Fibroblast of lung (primary cell): ENCODE measurements at regions not wholly inside any gene's neighbourhood (a gene's known extent, or its start where the extent isn't known, plus 50 kb on each side); places are given as distances from the start of the nearest gene placed in this dataset.
A peak's percentile ranks its signal among the peaks of the same experiment; 100 is the strongest.

ENCODE experiments used
- DNase-seq, 2 donors: peaks; one replicate each; pipeline versions ENCODE4 v3.0.0 to v3.0.0-alpha.2; 2010; ENCODE audit warnings: low read depth in 2 of 2
- H2AFZ ChIP-seq: 2 replicates; pipeline ENCODE4 v1.5.1; 2012; ENCODE audit warnings: low read length, control low read depth, inconsistent platforms
- H3K27ac ChIP-seq: 2 replicates; pipeline ENCODE4 v1.5.1; 2011; ENCODE audit warnings: low read length, control low read depth; ENCODE audit not compliant: insufficient read depth
- H3K27me3 ChIP-seq: 2 replicates; pipeline ENCODE4 v1.5.1; 2011; ENCODE audit warnings: mild to moderate bottlenecking, low read length; ENCODE audit not compliant: control insufficient read depth, insufficient read depth
- H3K36me3 ChIP-seq: 2 replicates; pipeline ENCODE4 v1.5.1; 2011; ENCODE audit warnings: low read length; ENCODE audit not compliant: control insufficient read depth, insufficient read depth
- H3K4me1 ChIP-seq: 2 replicates; pipeline ENCODE4 v1.5.1; 2011; ENCODE audit warnings: low read length; ENCODE audit not compliant: control insufficient read depth, insufficient read depth; ENCODE audit errors: extremely low read depth
- H3K4me2 ChIP-seq: 2 replicates; pipeline ENCODE4 v1.5.1; 2011; ENCODE audit warnings: low read length, control low read depth; ENCODE audit not compliant: insufficient read depth; ENCODE audit errors: extremely low read depth
- H3K4me3 ChIP-seq, 4 experiments: fragments of 200-600 bp in 1 of 4; sonication (generic) in 1 of 4; replicated peaks in 1 of 4; 2 replicates each; pipeline ENCODE4 v1.5.1; 2011 to 2016; ENCODE audit warnings: low read length in 4 of 4, low read depth in 3 of 4, mild to moderate bottlenecking in 3 of 4, control low read depth in 2 of 4, inconsistent platforms in 1 of 4, mixed read lengths in 1 of 4; ENCODE audit not compliant: insufficient read depth in 1 of 4; ENCODE audit errors: control extremely low read depth in 1 of 4
- H3K79me2 ChIP-seq: 2 replicates; pipeline ENCODE4 v1.5.1; 2012; ENCODE audit warnings: mild to moderate bottlenecking, low read length, inconsistent platforms; ENCODE audit not compliant: control insufficient read depth, insufficient read depth
- H3K9ac ChIP-seq: 2 replicates; pipeline ENCODE4 v1.5.1; 2011; ENCODE audit warnings: mild to moderate bottlenecking, low read length, control low read depth; ENCODE audit not compliant: insufficient read depth
- H3K9me3 ChIP-seq: 2 replicates; pipeline ENCODE4 v1.5.1; 2012; ENCODE audit warnings: low read depth, low read length; ENCODE audit not compliant: control insufficient read depth, insufficient read depth
- H4K20me1 ChIP-seq: 2 replicates; pipeline ENCODE4 v1.5.1; 2011; ENCODE audit warnings: low read length; ENCODE audit not compliant: control insufficient read depth, insufficient read depth; ENCODE audit errors: extremely low read depth
- CTCF ChIP-seq, 2 donors: IDR thresholded peaks in 1 of 2; conservative IDR thresholded peaks in 1 of 2; 1 replicate in 1 of 2; 2 replicates in 1 of 2; pipeline ENCODE4 v1.5.1; 2011 to 2012; ENCODE audit warnings: low read length in 2 of 2, control low read depth in 1 of 2, inconsistent platforms in 1 of 2, low read depth in 1 of 2, mild to moderate bottlenecking in 1 of 2
- EZH2 ChIP-seq: IDR thresholded peaks from 2 replicates; pipeline ENCODE4 v1.5.1; 2012; ENCODE audit warnings: low read length, control low read depth, mild to moderate bottlenecking; ENCODE audit errors: missing control alignments

- no peaks in the 10 kb centered on the region for H3K9me3 ChIP-seq
- peaks cover 8% of the 10 kb centered on the region for H3K27me3 ChIP-seq
- H3K27ac ChIP-seq, result no peak overlapping the region
- no peak overlapping the region for H2AFZ ChIP-seq
- H3K36me3 ChIP-seq, result no peaks in the 10 kb centered on the region
- no peak overlapping the region for H3K4me3 ChIP-seq
- TF ChIP-seq EZH2 (no peak), CTCF (conservative IDR thresholded peaks at IDR 0.05 in 1 of 2, IDR thresholded peaks at IDR 0.05 in 1 of 2; ENCODE audit: low read depth in 1 of 2, low read length in 2 of 2) (no peak)
- H3K4me1 ChIP-seq, result no peaks in the 10 kb centered on the region
- no peak overlapping the region for H3K4me2 ChIP-seq
- no peaks in the 10 kb centered on the region for H3K79me2 ChIP-seq
- no peak overlapping the region for H3K9ac ChIP-seq
- H4K20me1 ChIP-seq, result no peaks in the 10 kb centered on the region
- DNase-seq, result no peak
These were observed 248.0 kb downstream of the CDC5L start for GRCh38 chr6:44635486-44635885.

- Histone ChIP-seq H3K4me2 (no peak overlapping the region), H3K27me3 (peaks cover 8% of the 10 kb centered on the region), H3K9ac (no peak overlapping the region), H3K27ac (no peak overlapping the region), H3K79me2 (no peaks in the 10 kb centered on the region), H2AFZ (no peak overlapping the region), H3K4me3 (no peak overlapping the region), H4K20me1 (no peaks in the 10 kb centered on the region), H3K4me1 (no peaks in the 10 kb centered on the region), H3K9me3 (no peaks in the 10 kb centered on the region), H3K36me3 (no peaks in the 10 kb centered on the region)
- peak in 1 of 2 donors; percentile 72 for DNase-seq
- TF ChIP-seq EZH2 (no peak), CTCF (conservative IDR thresholded peaks at IDR 0.05 in 1 of 2, IDR thresholded peaks at IDR 0.05 in 1 of 2; ENCODE audit: low read depth in 1 of 2, low read length in 2 of 2) (no peak)
These were observed 249.2 kb downstream of the CDC5L start for GRCh38 chr6:44636561-44637248.

GRCh38 chr6:44641344-44642031, 254.0 kb downstream of the CDC5L start:
- H3K9ac ChIP-seq, result no peak overlapping the region
- no peaks in the 10 kb centered on the region for H3K9me3 ChIP-seq
- H3K36me3 ChIP-seq, result no peaks in the 10 kb centered on the region
- TF ChIP-seq CTCF (conservative IDR thresholded peaks at IDR 0.05 in 1 of 2, IDR thresholded peaks at IDR 0.05 in 1 of 2; ENCODE audit: low read depth in 1 of 2, low read length in 2 of 2) (no peak), EZH2 (no peak)
- H3K27me3 ChIP-seq, result peaks cover 2% of the 10 kb centered on the region
- H2AFZ ChIP-seq, result no peak overlapping the region
- H4K20me1 ChIP-seq, result no peaks in the 10 kb centered on the region
- H3K4me1 ChIP-seq, result no peaks in the 10 kb centered on the region
- DNase-seq, result peak in 1 of 2 donors; percentile 76
- no peak overlapping the region for H3K27ac ChIP-seq
- no peaks in the 10 kb centered on the region for H3K79me2 ChIP-seq
- no peak overlapping the region for H3K4me2 ChIP-seq
- H3K4me3 ChIP-seq, result no peak overlapping the region
